ENCODE measurements at regions not wholly inside any gene's neighbourhood (a gene's known extent, or its start where the extent isn't known, plus 50 kb on each side); places are given as distances from the start of the nearest gene placed in this dataset.

- Histone ChIP-seq H3K36me3 (ENCODE audit: insufficient read depth, low read length) (no peaks in the 10 kb centered on the region), H3K9ac (ENCODE audit: insufficient read length) (no peak overlapping the region), H3K27ac (no peak overlapping the region), H3K9me3 (ENCODE audit: low read depth, low read length) (no peaks in the 10 kb centered on the region), H3K4me3 (no peak overlapping the region)
- DNase-seq (ENCODE audit: low read depth, low spot score) = no peak
- no peak for TF ChIP-seq FOXP2 (optimal IDR thresholded peaks at IDR 0.05; ENCODE audit: control extremely low read depth, extremely low read length, insufficient read depth)
- no peak for TF ChIP-seq EZH2 (IDR thresholded peaks at IDR 0.05)
- TF ChIP-seq POLR2AphosphoS5 (IDR thresholded peaks at IDR 0.05; ENCODE audit: borderline replicate concordance, low read depth, low read length) = no peak
These were observed 178.4 kb upstream of the CXADR start for GRCh38 chr21:17334484-17334883.

GRCh38 chr21:17340081-17340480 is 172.8 kb upstream of the CXADR start:
- H3K4me3 ChIP-seq = no peak overlapping the region
- no peak overlapping the region for H3K9ac ChIP-seq (ENCODE audit: insufficient read length)
- no peak overlapping the region for H3K27ac ChIP-seq
- no peaks in the 10 kb centered on the region for H3K36me3 ChIP-seq (ENCODE audit: insufficient read depth, low read length)
- H3K9me3 ChIP-seq (ENCODE audit: low read depth, low read length) = no peaks in the 10 kb centered on the region
- TF ChIP-seq FOXP2 (optimal IDR thresholded peaks at IDR 0.05; ENCODE audit: control extremely low read depth, extremely low read length, insufficient read depth) = no peak
- no peak for TF ChIP-seq EZH2 (IDR thresholded peaks at IDR 0.05)
- TF ChIP-seq POLR2AphosphoS5 (IDR thresholded peaks at IDR 0.05; ENCODE audit: borderline replicate concordance, low read depth, low read length) = no peak
- no peak for DNase-seq (ENCODE audit: low read depth, low spot score)

GRCh38 chr21:17343055-17343454 is 169.8 kb upstream of the CXADR start:
- Histone ChIP-seq H3K36me3 (ENCODE audit: insufficient read depth, low read length) (no peaks in the 10 kb centered on the region), H3K9ac (ENCODE audit: insufficient read length) (no peak overlapping the region), H3K9me3 (ENCODE audit: low read depth, low read length) (no peaks in the 10 kb centered on the region), H3K27ac (no peak overlapping the region), H3K4me3 (no peak overlapping the region)
- peak; percentile 35 for DNase-seq (ENCODE audit: low read depth, low spot score)
- no peak for TF ChIP-seq POLR2AphosphoS5 (IDR thresholded peaks at IDR 0.05; ENCODE audit: borderline replicate concordance, low read depth, low read length)
- no peak for TF ChIP-seq FOXP2 (optimal IDR thresholded peaks at IDR 0.05; ENCODE audit: control extremely low read depth, extremely low read length, insufficient read depth)
- TF ChIP-seq EZH2 (IDR thresholded peaks at IDR 0.05) = no peak

- TF ChIP-seq POLR2AphosphoS5 (IDR thresholded peaks at IDR 0.05; ENCODE audit: borderline replicate concordance, low read depth, low read length) (no peak), EZH2 (IDR thresholded peaks at IDR 0.05) (no peak), FOXP2 (optimal IDR thresholded peaks at IDR 0.05; ENCODE audit: control extremely low read depth, extremely low read length, insufficient read depth) (no peak)
- Histone ChIP-seq H3K4me3 (no peak overlapping the region), H3K36me3 (ENCODE audit: insufficient read depth, low read length) (no peaks in the 10 kb centered on the region), H3K9me3 (ENCODE audit: low read depth, low read length) (no peaks in the 10 kb centered on the region), H3K27ac (no peak overlapping the region), H3K9ac (ENCODE audit: insufficient read length) (no peak overlapping the region)
- no peak for DNase-seq (ENCODE audit: low read depth, low spot score)
These were observed 164.5 kb upstream of the CXADR start for GRCh38 chr21:17348357-17348756.

- no peaks in the 10 kb centered on the region for H3K36me3 ChIP-seq (ENCODE audit: insufficient read depth, low read length)
- no peak overlapping the region for H3K4me3 ChIP-seq
- no peak for DNase-seq (ENCODE audit: low read depth, low spot score)
- no peak overlapping the region for H3K27ac ChIP-seq
- TF ChIP-seq EZH2 (IDR thresholded peaks at IDR 0.05) = no peak
- no peak for TF ChIP-seq FOXP2 (optimal IDR thresholded peaks at IDR 0.05; ENCODE audit: control extremely low read depth, extremely low read length, insufficient read depth)
- TF ChIP-seq POLR2AphosphoS5 (IDR thresholded peaks at IDR 0.05; ENCODE audit: borderline replicate concordance, low read depth, low read length) = no peak
- H3K9me3 ChIP-seq (ENCODE audit: low read depth, low read length) = no peaks in the 10 kb centered on the region
- H3K9ac ChIP-seq (ENCODE audit: insufficient read length) = no peak overlapping the region
These were observed 164.0 kb upstream of the CXADR start for GRCh38 chr21:17348849-17349248.

GRCh38 chr21:17351766-17352165 is 161.1 kb upstream of the CXADR start:
- H3K9me3 ChIP-seq (ENCODE audit: low read depth, low read length) = no peaks in the 10 kb centered on the region
- no peaks in the 10 kb centered on the region for H3K36me3 ChIP-seq (ENCODE audit: insufficient read depth, low read length)
- H3K27ac ChIP-seq = no peak overlapping the region
- no peak overlapping the region for H3K4me3 ChIP-seq
- TF ChIP-seq FOXP2 (optimal IDR thresholded peaks at IDR 0.05; ENCODE audit: control extremely low read depth, extremely low read length, insufficient read depth) (no peak), POLR2AphosphoS5 (IDR thresholded peaks at IDR 0.05; ENCODE audit: borderline replicate concordance, low read depth, low read length) (no peak), EZH2 (IDR thresholded peaks at IDR 0.05) (no peak)
- no peak overlapping the region for H3K9ac ChIP-seq (ENCODE audit: insufficient read length)
- DNase-seq (ENCODE audit: low read depth, low spot score) = no peak

GRCh38 chr21:17352996-17353655 is 159.7 kb upstream of the CXADR start:
- no peak for TF ChIP-seq FOXP2 (optimal IDR thresholded peaks at IDR 0.05; ENCODE audit: control extremely low read depth, extremely low read length, insufficient read depth)
- no peak for TF ChIP-seq POLR2AphosphoS5 (IDR thresholded peaks at IDR 0.05; ENCODE audit: borderline replicate concordance, low read depth, low read length)
- TF ChIP-seq EZH2 (IDR thresholded peaks at IDR 0.05) = no peak
- H3K9ac ChIP-seq (ENCODE audit: insufficient read length) = no peak overlapping the region
- H3K36me3 ChIP-seq (ENCODE audit: insufficient read depth, low read length) = no peaks in the 10 kb centered on the region
- no peak for DNase-seq (ENCODE audit: low read depth, low spot score)
- H3K4me3 ChIP-seq = no peak overlapping the region
- H3K27ac ChIP-seq = no peak overlapping the region
- no peaks in the 10 kb centered on the region for H3K9me3 ChIP-seq (ENCODE audit: low read depth, low read length)

- peak; percentile 45 for DNase-seq (ENCODE audit: low read depth, low spot score)
- no peaks in the 10 kb centered on the region for H3K9me3 ChIP-seq (ENCODE audit: low read depth, low read length)
- TF ChIP-seq POLR2AphosphoS5 (IDR thresholded peaks at IDR 0.05; ENCODE audit: borderline replicate concordance, low read depth, low read length) (no peak), FOXP2 (optimal IDR thresholded peaks at IDR 0.05; ENCODE audit: control extremely low read depth, extremely low read length, insufficient read depth) (no peak), EZH2 (IDR thresholded peaks at IDR 0.05) (no peak)
- H3K9ac ChIP-seq (ENCODE audit: insufficient read length) = no peak overlapping the region
- peak overlapping the region; percentile 69 for H3K27ac ChIP-seq
- H3K36me3 ChIP-seq (ENCODE audit: insufficient read depth, low read length) = no peaks in the 10 kb centered on the region
- H3K4me3 ChIP-seq = peak overlapping the region; percentile 33; the same call in 1 of the 2 replicates
These were observed 153.1 kb upstream of the CXADR start for GRCh38 chr21:17359781-17360180.

All from SK-N-MC (cell line).